Left lung (tissue), 4 donors: ENCODE measurements at regions not wholly inside any gene's neighbourhood (a gene's known extent, or its start where the extent isn't known, plus 50 kb on each side); places are given as distances from the start of the nearest gene placed in this dataset.

Source experiments
- ATAC-seq: fragments of 200-7000 bp; cut with Tn5 transposase; one replicate; pipeline ENCODE4 v1.9.1; 2020; ENCODE audit warnings: moderate library complexity
- DNase-seq, 4 donors: peaks; one replicate each; pipeline ENCODE4 v3.0.0-alpha.2; 2013 to 2020
- H3K27ac ChIP-seq, 2 donors: fragments of 200-600 bp; sonication (generic) in 1 of 2; one replicate each; pipeline versions ENCODE4 v1.5.0 to v1.8.0; 2020 to 2021
- H3K27me3 ChIP-seq, 2 donors: fragments of 200-600 bp; sonication (generic) in 1 of 2; one replicate each; pipeline versions ENCODE4 v1.5.0 to v1.8.0; 2020 to 2021
- H3K36me3 ChIP-seq, 2 donors: fragments of 200-600 bp; sonication (generic) in 1 of 2; one replicate each; pipeline versions ENCODE4 v1.5.0 to v1.8.0; 2020 to 2021
- H3K4me1 ChIP-seq, 2 donors: fragments of 200-600 bp; one replicate each; pipeline ENCODE4 v1.8.0; 2021
- H3K4me3 ChIP-seq, 2 donors: fragments of 200-600 bp; sonication (generic) in 1 of 2; one replicate each; pipeline versions ENCODE4 v1.5.0 to v1.8.0; 2020 to 2021; ENCODE audit warnings: mild to moderate bottlenecking in 1 of 2
- H3K9me3 ChIP-seq, 2 donors: fragments of 200-600 bp; sonication (generic) in 1 of 2; one replicate each; pipeline versions ENCODE4 v1.5.0 to v1.8.0; 2020 to 2021
- intact Hi-C, 2 donors: fragments of 100-400 bp; cut with DNase I; formaldehyde crosslinking; loops; one replicate each; pipeline versions ENCODE4 v1.11.2 to v1.14.2; 2022
- TF ChIP-seq, protein P1 (sequence below), 2 donors: fragments of 200-600 bp; sonication (generic) in 1 of 2; IDR thresholded peaks; one replicate each; pipeline versions ENCODE4 v1.5.0 to v1.8.0; 2021; ENCODE audit warnings: antibody characterized with exemption in 2 of 2
- donor health status: DM: no; HTN: yes; CAD: no.
- donor health status: DM: no; HTN: no; CAD: no.

GRCh38 chr4:132123870-132124623 is 1025.0 kb upstream of the PCDH10 start:
- TF ChIP-seq, protein P1, sequence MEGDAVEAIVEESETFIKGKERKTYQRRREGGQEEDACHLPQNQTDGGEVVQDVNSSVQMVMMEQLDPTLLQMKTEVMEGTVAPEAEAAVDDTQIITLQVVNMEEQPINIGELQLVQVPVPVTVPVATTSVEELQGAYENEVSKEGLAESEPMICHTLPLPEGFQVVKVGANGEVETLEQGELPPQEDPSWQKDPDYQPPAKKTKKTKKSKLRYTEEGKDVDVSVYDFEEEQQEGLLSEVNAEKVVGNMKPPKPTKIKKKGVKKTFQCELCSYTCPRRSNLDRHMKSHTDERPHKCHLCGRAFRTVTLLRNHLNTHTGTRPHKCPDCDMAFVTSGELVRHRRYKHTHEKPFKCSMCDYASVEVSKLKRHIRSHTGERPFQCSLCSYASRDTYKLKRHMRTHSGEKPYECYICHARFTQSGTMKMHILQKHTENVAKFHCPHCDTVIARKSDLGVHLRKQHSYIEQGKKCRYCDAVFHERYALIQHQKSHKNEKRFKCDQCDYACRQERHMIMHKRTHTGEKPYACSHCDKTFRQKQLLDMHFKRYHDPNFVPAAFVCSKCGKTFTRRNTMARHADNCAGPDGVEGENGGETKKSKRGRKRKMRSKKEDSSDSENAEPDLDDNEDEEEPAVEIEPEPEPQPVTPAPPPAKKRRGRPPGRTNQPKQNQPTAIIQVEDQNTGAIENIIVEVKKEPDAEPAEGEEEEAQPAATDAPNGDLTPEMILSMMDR (IDR thresholded peaks at IDR 0.05) = no peak
- no peaks in the 10 kb centered on the region for H3K4me1 ChIP-seq
- H3K36me3 ChIP-seq = no peaks in the 10 kb centered on the region
- no peaks in the 10 kb centered on the region for H3K9me3 ChIP-seq
- no peaks in the 10 kb centered on the region for H3K27me3 ChIP-seq
- DNase-seq (peak in 1 of 4 donors; percentile 2), ATAC-seq (no peak)
- no peak overlapping the region for H3K4me3 ChIP-seq
- intact Hi-C loops = no loop called here
- H3K27ac ChIP-seq = no peak overlapping the region

DNA sequence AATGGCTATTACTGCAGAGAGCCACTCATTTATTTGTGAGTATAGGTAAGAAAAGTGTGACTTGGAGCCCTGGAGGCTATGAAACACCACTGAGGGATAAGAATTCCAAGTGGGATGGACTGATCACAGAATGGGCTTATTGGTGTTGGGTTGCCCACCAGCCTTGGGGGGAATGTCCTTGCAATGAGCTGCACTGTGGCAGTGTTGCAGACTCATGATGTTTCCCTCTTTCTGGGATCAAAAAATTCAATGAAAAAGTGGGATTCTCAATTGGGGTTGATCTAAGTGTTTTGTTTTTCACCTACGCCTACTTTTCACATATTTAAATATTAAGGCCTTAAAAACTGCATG is 1024.5 kb upstream of the PCDH10 start:
- Histone ChIP-seq H3K27ac (no peak overlapping the region), H3K4me1 (no peaks in the 10 kb centered on the region), H3K27me3 (no peaks in the 10 kb centered on the region), H3K36me3 (no peaks in the 10 kb centered on the region), H3K9me3 (no peaks in the 10 kb centered on the region), H3K4me3 (no peak overlapping the region)
- ATAC-seq = no peak
- TF ChIP-seq, protein P1 (IDR thresholded peaks at IDR 0.05) = no peak
- intact Hi-C loops = no loop called here
- no peak for DNase-seq

GRCh38 chr4:132125131-132125530 is 1024.0 kb upstream of the PCDH10 start:
- no peak overlapping the region for H3K27ac ChIP-seq
- no peak for DNase-seq
- H3K4me3 ChIP-seq = no peak overlapping the region
- no peak for ATAC-seq
- intact Hi-C loops = no loop called here
- no peaks in the 10 kb centered on the region for H3K27me3 ChIP-seq
- H3K4me1 ChIP-seq = no peaks in the 10 kb centered on the region
- no peaks in the 10 kb centered on the region for H3K36me3 ChIP-seq
- no peaks in the 10 kb centered on the region for H3K9me3 ChIP-seq
- TF ChIP-seq, protein P1 (IDR thresholded peaks at IDR 0.05) = no peak

- Histone ChIP-seq H3K9me3 (peaks cover 0 to 9% of the 10 kb centered on the region in 2 donors), H3K4me3 (no peak overlapping the region), H3K27ac (no peak overlapping the region), H3K36me3 (no peaks in the 10 kb centered on the region), H3K27me3 (no peaks in the 10 kb centered on the region), H3K4me1 (no peaks in the 10 kb centered on the region)
- intact Hi-C loops = no loop called here
- ATAC-seq = no peak
- TF ChIP-seq, protein P1 (IDR thresholded peaks at IDR 0.05) = no peak
- no peak for DNase-seq
Observed at GRCh38 chr4:132132433-132132832, 1016.7 kb upstream of the PCDH10 start.

- ATAC-seq = no peak
- intact Hi-C loops = no loop called here
- TF ChIP-seq, protein P1 (IDR thresholded peaks at IDR 0.05) = no peak
Observed at GRCh38 chr4:132169660-132170059, 979.4 kb upstream of the PCDH10 start.

More at GRCh38 chr4:132169660-132170059, 979.4 kb upstream of the PCDH10 start:
- peak in 1 of 4 donors; percentile 26 for DNase-seq
- no peaks in the 10 kb centered on the region for H3K36me3 ChIP-seq
- no peaks in the 10 kb centered on the region for H3K27me3 ChIP-seq
- no peak overlapping the region for H3K27ac ChIP-seq
- H3K4me1 ChIP-seq = no peaks in the 10 kb centered on the region
- H3K4me3 ChIP-seq = no peak overlapping the region
- peaks cover 0 to 10% of the 10 kb centered on the region in 2 donors for H3K9me3 ChIP-seq
